ENCODE measurements at regions not wholly inside any gene's neighbourhood (a gene's known extent, or its start where the extent isn't known, plus 50 kb on each side); places are given as distances from the start of the nearest gene placed in this dataset.

GRCh38 chr14:87184180-87184579, 808.8 kb downstream of the GALC start:
- TF ChIP-seq POLR2A (IDR thresholded peaks at IDR 0.05) (no peak), CTCF (IDR thresholded peaks at IDR 0.05) (no peak)
- no peaks in the 10 kb centered on the region for H3K9me3 ChIP-seq
- H3K4me1 ChIP-seq, result no peaks in the 10 kb centered on the region
- no peaks in the 10 kb centered on the region for H3K36me3 ChIP-seq
- no peak overlapping the region for H3K4me3 ChIP-seq (replicated peaks in 1 of 3)
- no peak overlapping the region for H3K27ac ChIP-seq
- intact Hi-C loops (cut with DNase I), result no loop called here
- no peaks in the 10 kb centered on the region for H3K27me3 ChIP-seq
- 85 to 87% methylated on average over 4 of the region's 4 CpGs for WGBS, 2 donors
- DNase-seq, result no peak

GRCh38 chr14:87181288-87181687, 811.7 kb downstream of the GALC start:
- Histone ChIP-seq H3K27me3 (no peaks in the 10 kb centered on the region), H3K9me3 (no peaks in the 10 kb centered on the region), H3K36me3 (no peaks in the 10 kb centered on the region), H3K27ac (no peak overlapping the region), H3K4me3 (replicated peaks in 1 of 3) (no peak overlapping the region), H3K4me1 (no peaks in the 10 kb centered on the region)
- whole genome bisulfite sequencing, 2 donors, result 76 to 84% methylated on average over 3 of the region's 3 CpGs
- no peak for DNase-seq
- TF ChIP-seq POLR2A (IDR thresholded peaks at IDR 0.05), result no peak
- no peak for TF ChIP-seq CTCF (IDR thresholded peaks at IDR 0.05)
- intact Hi-C loops (cut with DNase I), result no loop called here

GRCh38 chr14:87179936-87180335, 813.0 kb downstream of the GALC start:
- intact Hi-C loops (cut with DNase I), result no loop called here
- H3K9me3 ChIP-seq, result no peaks in the 10 kb centered on the region
- no peak overlapping the region for H3K27ac ChIP-seq
- WGBS, 2 donors, result 88 to 95% methylated on average over 6 of the region's 6 CpGs
- DNase-seq, result no peak
- H3K36me3 ChIP-seq, result no peaks in the 10 kb centered on the region
- TF ChIP-seq POLR2A (IDR thresholded peaks at IDR 0.05) (no peak), CTCF (IDR thresholded peaks at IDR 0.05) (no peak)
- H3K4me1 ChIP-seq, result no peaks in the 10 kb centered on the region
- H3K27me3 ChIP-seq, result no peaks in the 10 kb centered on the region
- H3K4me3 ChIP-seq (replicated peaks in 1 of 3), result no peak overlapping the region

- TF ChIP-seq POLR2A (IDR thresholded peaks at IDR 0.05) (no peak), CTCF (IDR thresholded peaks at IDR 0.05) (no peak)
- WGBS, 2 donors, result 76 to 82% methylated on average over 1 of the region's 1 CpG
- no peak for DNase-seq
- no peaks in the 10 kb centered on the region for H3K9me3 ChIP-seq
- H3K27ac ChIP-seq, result no peak overlapping the region
- H3K4me3 ChIP-seq (replicated peaks in 1 of 3), result no peak overlapping the region
- no peaks in the 10 kb centered on the region for H3K36me3 ChIP-seq
- H3K4me1 ChIP-seq, result no peaks in the 10 kb centered on the region
- H3K27me3 ChIP-seq, result no peaks in the 10 kb centered on the region
- intact Hi-C loops (cut with DNase I), result no loop called here
Measured at GRCh38 chr14:87178277-87178676, 814.7 kb downstream of the GALC start.

GRCh38 chr14:87175175-87175574, 817.8 kb downstream of the GALC start:
- WGBS, 2 donors, result 38 to 44% methylated on average over 2 of the region's 2 CpGs
- no peaks in the 10 kb centered on the region for H3K36me3 ChIP-seq
- H3K27ac ChIP-seq, result no peak overlapping the region
- no peaks in the 10 kb centered on the region for H3K27me3 ChIP-seq
- no peaks in the 10 kb centered on the region for H3K9me3 ChIP-seq
- intact Hi-C loops (cut with DNase I), result no loop called here
- DNase-seq, result no peak
- no peak overlapping the region for H3K4me3 ChIP-seq (replicated peaks in 1 of 3)
- TF ChIP-seq CTCF (IDR thresholded peaks at IDR 0.05) (no peak), POLR2A (IDR thresholded peaks at IDR 0.05) (no peak)
- H3K4me1 ChIP-seq, result no peaks in the 10 kb centered on the region

Measured in thyroid gland (tissue), 4 donors.